GM13977 (cell line): ENCODE measurements at regions not wholly inside any gene's neighbourhood (a gene's known extent, or its start where the extent isn't known, plus 50 kb on each side); places are given as distances from the start of the nearest gene placed in this dataset.

ENCODE experiments used
- DNase-seq: peaks from one replicate; pipeline ENCODE4 v3.0.0; 2012; ENCODE audit warnings: low spot score
- CTCF ChIP-seq: IDR thresholded peaks from 2 replicates; pipeline ENCODE4 v1.5.1; 2012; ENCODE audit warnings: mild to moderate bottlenecking, control low read depth; ENCODE audit not compliant: insufficient read depth; ENCODE audit errors: extremely low read depth, missing control alignments
- in situ Hi-C: fragments of 300-500 bp; cut with MboI; formaldehyde crosslinking; loops from one replicate; pipeline ENCODE4 v1.12.0; 2022; ENCODE audit warnings: low sequenced_read_pairs, low pct_unique_long_range_greater_than_20kb, mixed read lengths, inconsistent platforms; ENCODE audit not compliant: unreplicated experiment

GRCh38 chr2:18093196-18093595 is 214.7 kb downstream of the KCNS3 start:
- TF ChIP-seq CTCF: no peak
- in situ Hi-C loops: no loop called here
- DNase-seq: no peak

DNA sequence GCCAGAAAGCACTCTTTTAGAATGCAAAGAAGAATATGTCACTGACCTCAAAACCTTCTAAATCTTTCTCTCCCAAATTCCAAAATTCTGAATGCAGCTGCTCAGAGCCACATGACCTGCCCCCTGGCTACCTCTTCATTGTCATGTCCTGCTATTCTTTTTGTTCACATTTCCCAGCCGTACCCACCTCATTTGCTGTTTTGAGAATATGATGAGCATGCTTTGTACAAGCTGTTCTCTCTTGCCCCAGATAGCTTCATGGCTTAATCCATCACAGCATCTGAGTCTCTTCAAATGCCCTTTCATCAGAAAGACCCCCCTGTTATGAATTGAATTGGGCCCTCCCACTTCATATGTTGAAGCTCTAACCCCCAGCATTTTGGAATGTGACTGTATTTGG is 214.3 kb downstream of the KCNS3 start:
- DNase-seq: no peak
- in situ Hi-C loops: no loop called here
- TF ChIP-seq CTCF: no peak

DNA sequence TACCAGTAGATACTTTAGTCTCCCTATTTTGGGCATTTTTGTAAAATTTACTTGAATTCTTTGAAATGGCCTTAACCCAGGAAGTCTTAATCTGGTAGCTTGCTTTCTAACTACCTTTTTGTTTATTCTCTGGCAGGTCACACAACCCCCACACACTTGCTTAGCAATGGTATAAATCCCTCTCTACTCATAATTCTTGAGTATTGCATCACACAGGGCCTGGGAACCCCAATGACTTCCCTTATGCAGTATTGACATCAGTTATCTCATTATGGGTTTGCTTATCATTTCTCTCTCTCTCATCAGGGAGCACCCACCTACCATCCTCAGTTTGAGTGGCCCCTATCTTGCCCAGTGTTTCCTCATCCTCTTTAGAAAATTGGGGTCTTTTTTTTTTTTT is 207.1 kb downstream of the KCNS3 start:
- TF ChIP-seq CTCF: no peak
- no peak for DNase-seq
- in situ Hi-C loops: no loop called here

- no peak for TF ChIP-seq CTCF
- no peak for DNase-seq
- in situ Hi-C loops: no loop called here
Observed at GRCh38 chr2:18084376-18084775, 205.9 kb downstream of the KCNS3 start.

GRCh38 chr2:18083806-18084205 is 205.3 kb downstream of the KCNS3 start:
- DNase-seq: no peak
- in situ Hi-C loops: no loop called here
- TF ChIP-seq CTCF: no peak

DNA sequence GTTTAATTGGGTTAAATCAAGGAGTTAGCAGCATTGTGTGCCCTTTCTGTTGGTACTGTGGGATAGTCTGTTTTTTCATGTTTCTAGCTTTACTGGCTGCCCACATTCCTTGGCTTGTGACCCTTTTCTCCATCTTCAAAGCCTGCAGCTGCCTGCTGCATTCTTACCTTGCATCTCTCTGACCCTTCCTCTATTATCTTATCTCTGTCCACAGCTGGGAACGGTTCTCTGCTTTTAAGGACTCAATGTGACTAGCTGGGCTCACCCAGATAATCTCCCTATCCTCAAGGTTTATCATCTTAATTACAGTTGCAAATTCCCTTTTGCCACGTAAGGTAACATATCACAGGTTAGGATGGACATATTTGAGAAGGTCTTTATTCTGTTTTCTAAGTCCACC is 199.7 kb downstream of the KCNS3 start:
- in situ Hi-C loops: no loop called here
- DNase-seq: no peak
- no peak for TF ChIP-seq CTCF

- TF ChIP-seq CTCF: no peak
- no peak for DNase-seq
- in situ Hi-C loops: no loop called here
Observed at GRCh38 chr2:18077704-18078103, 199.2 kb downstream of the KCNS3 start.
